ENCODE measurements at regions not wholly inside any gene's neighbourhood (a gene's known extent, or its start where the extent isn't known, plus 50 kb on each side); places are given as distances from the start of the nearest gene placed in this dataset.

- TF ChIP-seq ZFP41 (CRISPR knock-in tag; IDR thresholded peaks at IDR 0.05; ENCODE audit: borderline replicate concordance) (no peak), KAT7 (CRISPR knock-in tag; IDR thresholded peaks at IDR 0.05; ENCODE audit: borderline replicate concordance) (no peak), ESRRA (CRISPR knock-in tag; IDR thresholded peaks at IDR 0.05; ENCODE audit: low read depth) (no peak)
Observed at GRCh38 chr5:16311666-16312065, 132.1 kb upstream of the MARCHF11 start (continued).

GRCh38 chr5:16306812-16307211 lies 127.2 kb upstream of the MARCHF11 start:
- FAIRE-seq: no peak
- ATAC-seq: no peak
- Histone ChIP-seq H3K4me3 (replicated peaks in 1 of 3; ENCODE audit: insufficient read depth in 1 of 3, low read depth in 2 of 3, low read length in 3 of 3) (no peak overlapping the region), H2AFZ (ENCODE audit: low read length) (no peak overlapping the region), H3K79me2 (ENCODE audit: insufficient read depth, low read length) (no peaks in the 10 kb centered on the region), H3K27ac (ENCODE audit: extremely low read length, insufficient read depth, low read length) (no peak overlapping the region), H3K27me3 (ENCODE audit: control insufficient read depth in 1 of 2, insufficient read depth in 2 of 2, low read length in 2 of 2) (no peaks in the 10 kb centered on the region), H4K20me1 (ENCODE audit: insufficient read depth, low read length) (no peaks in the 10 kb centered on the region), H3K9me3 (ENCODE audit: low read length) (no peaks in the 10 kb centered on the region), H3K36me3 (replicated peaks in 1 of 2; ENCODE audit: control insufficient read depth in 1 of 2, insufficient read depth in 2 of 2, low read length in 2 of 2) (no peaks in the 10 kb centered on the region), H3K9ac (ENCODE audit: insufficient read depth, low read depth, low read length) (no peak overlapping the region), H3K4me1 (ENCODE audit: insufficient read depth, low read length) (no peaks in the 10 kb centered on the region), H3K4me2 (ENCODE audit: low read depth, low read length) (no peak overlapping the region)
- TF ChIP-seq THYN1 (CRISPR knock-in tag; IDR thresholded peaks at IDR 0.05; ENCODE audit: borderline replicate concordance, low read depth) (no peak), TOE1 (CRISPR knock-in tag; IDR thresholded peaks at IDR 0.05) (no peak), XRCC5 (optimal IDR thresholded peaks at IDR 0.05; ENCODE audit: low read length) (no peak), ZNF326 (CRISPR knock-in tag; IDR thresholded peaks at IDR 0.05; ENCODE audit: borderline replicate concordance) (no peak), TEAD2 (CRISPR knock-in tag; IDR thresholded peaks at IDR 0.05) (no peak), HNRNPLL (IDR thresholded peaks at IDR 0.05; ENCODE audit: low read depth, low read length, poor library complexity, severe bottlenecking) (no peak), NFYB (CRISPR knock-in tag; IDR thresholded peaks at IDR 0.05) (no peak), GZF1 (CRISPR knock-in tag; IDR thresholded peaks at IDR 0.05) (no peak), ZNF329 (CRISPR knock-in tag; IDR thresholded peaks at IDR 0.05; ENCODE audit: low read depth) (no peak), ELF3 (CRISPR knock-in tag; IDR thresholded peaks at IDR 0.05) (no peak), TBX3 (IDR thresholded peaks at IDR 0.05; ENCODE audit: borderline replicate concordance) (no peak), MAFK (conservative IDR thresholded peaks at IDR 0.05 in 1 of 2, IDR thresholded peaks at IDR 0.05 in 1 of 2; ENCODE audit: low read length in 2 of 2) (no peak), KLF13 (CRISPR knock-in tag; IDR thresholded peaks at IDR 0.05) (no peak), MIER3 (CRISPR knock-in tag; IDR thresholded peaks at IDR 0.05; ENCODE audit: borderline replicate concordance) (no peak), ATRX (CRISPR knock-in tag; IDR thresholded peaks at IDR 0.05; ENCODE audit: borderline replicate concordance) (no peak), ZBTB33 (CRISPR knock-in tag; IDR thresholded peaks at IDR 0.05) (no peak), KDM6A (CRISPR knock-in tag; IDR thresholded peaks at IDR 0.05; ENCODE audit: low read depth) (no peak), HNRNPK (IDR thresholded peaks at IDR 0.05; ENCODE audit: low read depth, low read length, poor library complexity, severe bottlenecking) (no peak), YEATS4 (CRISPR knock-in tag; IDR thresholded peaks at IDR 0.05; ENCODE audit: borderline replicate concordance) (no peak)
- in situ Hi-C loops (cut with HindIII; ENCODE audit: extremely low pct_ligation_motif_present, low pct_unique_long_range_greater_than_20kb): no loop called here
- 0% methylated on average over 1 of the region's 1 CpG for WGBS (ENCODE audit: low lambda C conversion rate)
- BruUV-seq (replicated peaks): no TSS peak
- DNase-seq (ENCODE audit: low spot score): no peak
- intact Hi-C loops (cut with micrococcal nuclease; ENCODE audit: unreplicated experiment): no loop called here
- ChIA-PET POLR2A (no interaction called here), CTCF (ENCODE audit: low intra/inter-chr PET ratio, low total read pairs) (no interaction called here)
